SW 1271 (cell line): ENCODE measurements at regions not wholly inside any gene's neighbourhood (a gene's known extent, or its start where the extent isn't known, plus 50 kb on each side); places are given as distances from the start of the nearest gene placed in this dataset.
"Not testable (repeated sequence)": the region's sequence is repeated elsewhere in the genome, so short reads cannot be mapped to it uniquely, and the experiment has no call there.

Source experiments
- DNase-seq, 2 experiments: peaks; one replicate each; lab custom pipeline; 2025; lab: John Stamatoyannopoulos, UW

DNA sequence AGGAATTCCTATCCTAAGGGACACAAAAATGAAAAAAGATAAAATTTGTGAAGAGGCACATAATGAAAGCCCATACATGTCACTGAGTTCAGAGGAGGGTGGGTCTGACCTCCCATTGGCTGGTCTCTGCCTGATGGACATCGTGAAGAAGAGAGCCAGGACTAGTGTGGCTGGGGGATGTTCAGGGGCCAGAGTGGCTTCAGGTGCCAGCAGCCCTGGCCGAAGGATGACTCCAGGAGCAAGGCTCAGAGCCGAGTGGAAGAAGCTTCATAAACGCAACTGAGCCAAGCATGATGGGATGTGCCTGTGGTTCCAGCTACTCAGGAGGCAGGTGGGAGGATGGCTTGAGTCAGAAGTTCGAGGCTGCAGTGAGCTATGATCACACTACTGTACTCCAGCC, 56.9 kb upstream of the ATP5PO start:
- no peak for DNase-seq

DNA sequence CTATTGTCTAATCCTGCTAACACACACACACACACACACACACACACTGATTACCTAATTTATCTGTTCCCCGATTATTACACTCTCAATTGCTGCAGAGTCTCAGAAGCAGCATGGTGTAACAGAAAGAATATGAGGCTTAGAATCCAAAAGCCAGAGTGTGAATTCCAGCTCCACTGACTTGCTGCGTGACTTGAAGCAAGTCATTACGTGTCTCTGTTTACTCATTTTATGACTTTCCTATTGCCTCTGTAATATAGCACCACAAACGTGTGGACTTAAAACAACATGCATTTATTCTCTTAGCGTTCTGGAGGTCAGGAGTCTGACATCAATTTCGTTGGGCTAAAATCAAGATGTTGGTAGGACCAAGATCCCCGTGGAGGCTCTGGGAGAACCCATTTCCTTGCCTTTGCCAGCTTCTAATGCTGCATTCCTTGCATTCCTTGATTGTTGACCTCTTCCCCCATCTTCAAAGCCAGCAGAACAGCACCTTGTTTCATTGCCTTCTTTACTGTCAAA, 55.9 kb upstream of the ATP5PO start:
- DNase-seq, result no peak

DNA sequence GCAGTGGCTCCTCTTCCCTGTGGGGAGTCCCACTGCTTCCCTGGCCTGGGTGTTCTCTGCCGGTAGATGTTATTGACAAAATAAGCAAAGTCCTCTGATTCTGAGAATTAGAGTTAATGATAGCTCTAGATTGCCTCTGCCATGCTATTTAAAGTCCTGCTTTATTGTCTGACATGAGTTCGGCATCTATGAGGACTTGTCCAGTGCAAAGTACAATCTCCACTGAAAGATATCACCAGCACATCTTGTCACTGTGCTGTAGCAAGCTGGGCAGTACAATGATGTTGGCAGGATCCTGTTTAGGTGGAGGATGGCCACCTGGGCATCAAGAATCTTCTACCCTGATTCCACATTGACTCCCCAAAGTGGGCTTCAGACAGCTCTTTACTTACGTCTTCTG, 54.0 kb upstream of the ATP5PO start:
- DNase-seq, result no peak

DNA sequence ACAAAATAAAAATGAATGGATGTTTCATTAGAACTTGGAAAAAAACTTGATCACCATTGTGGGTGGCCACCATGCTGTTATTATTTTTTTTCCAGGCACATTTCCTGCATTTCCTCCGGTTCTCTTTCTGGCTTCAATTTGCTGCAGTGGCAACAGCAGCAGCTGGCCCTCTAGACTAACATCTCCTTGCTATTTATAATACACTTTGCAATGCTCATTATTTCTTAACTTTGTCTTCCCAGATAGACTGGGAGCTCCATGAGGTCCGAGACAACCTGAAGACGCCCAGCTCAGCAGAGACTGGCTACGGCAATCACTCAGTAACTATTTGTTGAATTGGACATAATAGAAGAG, 53.4 kb upstream of the ATP5PO start:
- no peak for DNase-seq

DNA sequence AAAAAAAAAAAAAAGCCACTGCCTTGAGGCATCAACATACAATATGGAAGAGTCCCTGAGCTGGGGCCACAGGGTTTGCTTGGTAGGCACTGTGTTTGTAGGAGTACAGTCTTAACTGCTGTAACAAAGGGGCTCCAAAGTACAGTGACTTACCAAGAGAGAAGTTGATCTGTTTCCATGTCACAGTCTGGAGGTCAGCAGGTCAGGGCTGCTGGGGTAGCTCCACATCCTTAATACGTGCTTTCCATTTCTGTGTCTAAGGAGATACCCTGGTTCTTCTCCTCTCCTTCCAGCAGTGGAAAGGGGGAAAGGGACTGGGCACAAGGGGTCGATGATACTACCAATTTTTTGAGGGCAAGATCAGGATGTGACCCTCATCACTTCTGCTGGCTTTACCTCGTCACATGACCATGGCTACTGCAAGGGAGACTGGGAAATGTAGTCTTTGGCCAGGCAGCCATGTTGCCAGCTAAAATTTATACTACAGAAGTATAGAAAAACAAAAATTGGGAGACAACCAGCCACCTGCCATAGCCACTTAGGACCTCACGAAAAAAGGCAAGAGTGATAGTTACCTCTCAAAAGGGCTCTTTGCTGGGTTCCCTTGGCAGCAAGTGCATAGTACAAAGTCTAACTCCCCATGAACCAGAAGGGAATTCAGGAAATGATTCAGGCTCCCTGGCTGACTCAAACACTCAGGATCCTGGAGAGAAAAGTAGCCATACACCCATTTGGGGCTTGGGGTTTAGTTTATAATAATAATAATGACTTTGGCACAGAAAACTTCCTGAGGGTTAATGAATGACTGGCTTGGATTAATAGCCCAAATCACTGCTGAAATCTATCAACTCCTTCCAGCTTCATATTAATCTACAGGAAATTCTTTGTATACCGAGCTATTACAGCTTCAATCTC, 52.7 kb upstream of the ATP5PO start:
- peak in 1 of 2 experiments; percentile 46 for DNase-seq

DNA sequence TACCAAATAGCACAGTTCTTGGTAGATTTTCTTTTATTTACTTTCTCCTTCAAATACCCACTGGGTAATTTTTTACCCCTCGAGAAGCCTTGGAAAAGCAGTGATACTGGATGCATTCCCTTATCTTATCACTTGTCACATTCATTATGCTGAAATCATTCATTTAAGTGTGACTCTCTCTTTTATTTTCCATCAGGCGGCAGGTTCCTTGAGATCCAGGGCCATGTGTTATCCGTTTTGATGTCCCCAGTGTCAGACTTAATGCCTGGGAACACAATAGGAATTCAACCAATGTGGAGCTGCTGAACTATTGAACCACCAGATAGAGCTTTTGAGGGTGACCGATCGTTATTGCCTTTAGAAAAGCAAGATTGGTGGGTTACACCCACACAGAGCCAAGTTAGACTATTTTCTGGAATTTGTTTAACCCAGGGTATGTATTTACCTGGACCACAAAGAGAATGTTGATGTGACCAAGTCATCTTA, 51.5 kb upstream of the ATP5PO start:
- DNase-seq, result no peak

DNA sequence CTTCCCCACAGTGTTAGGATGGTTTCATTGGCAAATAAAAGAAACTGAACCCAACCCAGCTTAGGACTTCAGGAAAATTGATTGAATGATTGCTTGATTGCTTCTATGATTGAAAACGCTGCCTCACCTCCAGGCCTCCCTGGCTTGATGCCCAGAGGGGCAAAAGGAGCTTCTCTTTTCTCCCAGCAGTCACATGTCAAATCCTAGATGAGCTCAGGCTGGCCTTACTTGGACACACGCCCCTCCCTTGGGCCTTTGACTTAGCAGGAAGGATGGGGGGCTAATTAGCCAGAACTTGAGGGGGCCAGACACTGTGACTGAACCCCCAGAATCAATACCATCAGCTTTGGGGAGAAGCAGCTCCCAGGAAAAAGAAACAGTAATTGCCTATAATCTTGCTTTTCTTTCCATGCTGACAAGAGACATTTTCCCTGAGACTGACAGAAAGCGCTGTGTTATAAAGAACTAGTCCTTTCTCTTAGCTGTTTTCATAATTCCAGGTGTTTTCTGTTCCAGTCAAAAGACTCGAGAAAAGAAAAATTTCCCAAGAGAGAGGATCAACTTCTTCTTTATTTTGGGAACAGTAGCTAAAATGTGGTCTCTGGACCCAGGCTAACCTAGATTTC, 50.8 kb upstream of the ATP5PO start:
- no peak for DNase-seq

DNA sequence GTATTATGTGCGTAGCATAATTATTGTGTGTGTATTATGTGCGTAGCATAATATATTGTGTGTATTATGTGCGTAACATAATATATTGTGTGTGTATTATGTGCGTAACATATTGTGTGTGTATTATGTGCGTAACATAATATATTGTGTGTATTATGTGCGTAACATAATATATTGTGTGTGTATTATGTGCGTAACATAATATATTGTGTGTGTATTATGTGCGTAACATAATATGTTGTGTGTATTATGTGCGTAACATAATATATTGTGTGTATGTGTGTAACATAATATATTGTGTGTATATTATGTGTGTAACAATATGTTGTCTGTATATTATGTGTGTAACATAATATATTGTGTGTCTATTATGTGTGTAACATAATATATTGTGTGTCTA, 50.1 kb upstream of the ATP5PO start:
- DNase-seq, result not testable (repeated sequence)
